Superior temporal gyrus (tissue), 1 donor: ENCODE measurements at regions not wholly inside any gene's neighbourhood (a gene's known extent, or its start where the extent isn't known, plus 50 kb on each side); places are given as distances from the start of the nearest gene placed in this dataset.
A peak's percentile ranks its signal among the peaks of the same experiment; 100 is the strongest.

ENCODE experiments used
- DNase-seq: peaks from one replicate; pipeline ENCODE4 v3.0.0-alpha.2; 2016; ENCODE audit errors: extremely low spot score

DNA sequence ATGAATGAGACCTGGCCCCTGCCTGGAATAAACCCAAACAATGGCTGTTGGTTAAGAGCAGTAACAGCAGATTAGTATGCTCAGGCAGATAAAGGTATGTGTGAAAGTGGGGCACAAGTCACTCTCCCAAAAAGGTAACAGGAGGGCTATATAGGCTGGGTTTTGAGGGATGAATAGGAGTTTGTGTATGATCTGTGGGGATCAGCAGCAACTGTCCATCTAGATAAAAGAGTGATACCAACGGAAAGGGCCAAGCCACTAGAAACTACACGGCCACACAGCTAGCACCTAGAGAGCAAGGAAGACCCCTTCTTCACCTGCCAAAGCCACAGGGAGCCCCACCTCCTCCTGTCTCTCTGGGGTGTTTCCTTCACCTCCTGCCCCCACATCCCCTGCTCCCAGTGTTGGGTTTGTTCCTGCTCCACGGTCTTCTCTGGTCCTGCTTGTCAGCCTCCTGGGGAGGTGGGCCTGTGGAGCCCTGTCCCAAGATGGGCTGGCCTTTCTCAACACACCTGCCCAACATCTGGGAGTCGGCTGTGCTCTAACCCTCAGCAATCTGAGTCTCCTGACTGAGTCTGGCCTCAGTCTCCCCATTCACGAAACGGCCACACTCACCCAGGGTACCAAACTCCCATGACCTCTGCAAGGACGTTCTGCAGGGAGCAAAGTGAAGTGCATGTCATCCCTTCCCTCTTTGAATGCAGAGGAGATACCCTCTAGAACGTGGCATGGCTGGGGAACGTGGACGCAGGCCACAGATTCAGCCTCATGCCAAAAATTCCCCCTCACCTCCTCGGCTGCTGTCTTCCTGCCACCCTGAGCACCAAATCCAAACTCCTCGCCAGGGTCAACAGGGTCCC, 108.2 kb downstream of the NCOR2 start:
- no peak for DNase-seq

- DNase-seq, result no peak
These were observed 109.0 kb downstream of the NCOR2 start for GRCh38 chr12:124458220-124458991.

DNA sequence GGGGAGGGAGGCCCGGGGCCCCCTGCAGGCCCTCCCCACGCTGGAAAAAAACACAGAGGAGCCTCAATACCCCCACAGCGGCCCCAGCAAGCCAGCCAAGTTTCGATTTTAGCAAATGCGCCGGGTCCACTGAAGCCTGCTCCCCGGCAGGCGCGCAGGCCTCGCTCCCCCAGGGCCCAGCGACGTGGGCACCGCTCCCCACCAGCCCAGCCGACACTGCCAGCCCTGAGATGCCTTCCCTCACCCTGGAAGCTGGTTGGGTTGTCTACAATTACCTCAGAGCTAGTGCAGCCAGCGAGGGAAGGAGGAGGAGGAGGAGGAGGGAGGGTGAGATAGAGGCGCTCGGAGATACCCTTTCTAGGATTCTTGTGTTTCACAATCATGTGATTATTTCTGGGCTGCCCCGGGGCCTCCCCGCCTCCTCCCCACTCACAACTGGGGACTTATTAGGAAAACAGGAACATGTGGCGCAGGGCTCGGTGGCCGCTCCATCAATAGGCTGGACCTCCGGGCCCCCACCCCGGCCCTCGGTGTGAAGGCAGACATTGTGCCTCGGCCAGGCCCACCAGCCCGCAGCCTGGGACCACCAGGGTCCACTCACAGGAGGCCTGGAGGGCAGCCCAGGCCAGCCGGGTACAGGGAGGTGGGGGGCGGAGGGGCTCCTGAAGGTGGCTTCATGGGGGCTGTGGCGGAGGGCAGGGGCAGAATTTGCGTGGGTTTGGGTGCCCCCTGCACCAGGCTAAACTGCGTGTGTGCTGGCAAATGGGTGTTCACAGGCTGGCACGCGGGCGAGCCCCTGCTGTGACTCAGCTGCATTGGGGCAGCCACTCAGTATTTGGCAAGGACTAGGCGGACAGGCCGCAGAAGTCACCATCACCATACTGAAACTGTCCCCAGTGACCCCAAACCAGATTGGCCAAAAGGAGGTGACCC, 109.9 kb downstream of the NCOR2 start:
- peak; percentile 80 for DNase-seq

DNA sequence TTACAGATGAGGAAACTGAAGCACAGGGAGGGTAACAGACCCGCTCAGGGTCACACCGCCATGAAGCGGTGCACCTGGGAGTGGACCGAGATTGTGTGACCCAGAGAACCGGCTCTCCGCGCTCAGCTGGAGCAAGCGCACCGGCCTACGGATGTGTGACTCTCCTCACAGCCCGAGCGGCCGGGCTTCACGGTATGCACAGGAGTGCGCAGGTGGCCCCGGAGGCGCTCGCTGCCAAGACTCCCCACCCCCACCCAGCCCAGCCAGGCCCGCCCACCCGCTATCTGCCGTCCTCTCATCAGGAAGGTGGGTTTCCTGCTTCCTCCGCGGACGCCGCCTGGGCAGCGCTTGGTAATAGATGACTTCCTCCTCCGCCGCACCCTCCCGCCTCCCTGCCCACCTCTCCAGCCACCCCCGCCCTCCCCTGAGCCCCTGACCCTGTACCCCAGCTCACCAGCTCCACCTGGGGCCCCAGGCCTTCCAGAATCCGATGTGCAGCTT, 110.7 kb downstream of the NCOR2 start:
- no peak for DNase-seq

DNA sequence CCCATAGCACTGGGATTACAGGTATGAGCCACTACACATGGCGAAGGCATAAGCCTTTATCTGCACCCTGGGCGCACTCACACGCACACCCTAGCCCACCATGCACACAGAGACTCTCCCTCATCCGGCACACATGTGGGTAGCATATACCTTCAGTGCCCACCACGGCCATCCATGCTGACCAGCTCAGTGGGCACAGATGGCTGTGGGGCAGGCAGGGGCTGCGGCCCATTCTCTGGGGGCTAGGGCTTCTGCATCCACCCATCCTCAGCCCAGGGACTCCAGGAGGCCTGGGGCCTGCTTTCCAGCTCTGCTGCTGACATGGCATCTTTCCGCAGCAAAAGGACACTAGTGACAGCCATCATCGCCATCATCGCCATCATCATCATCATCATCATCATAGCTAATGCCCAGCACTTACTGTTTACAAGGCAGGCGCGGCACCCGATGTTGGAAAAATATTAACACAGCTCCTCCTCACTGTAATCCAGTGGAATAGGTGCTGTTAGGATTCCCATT, 111.2 kb downstream of the NCOR2 start:
- no peak for DNase-seq

DNA sequence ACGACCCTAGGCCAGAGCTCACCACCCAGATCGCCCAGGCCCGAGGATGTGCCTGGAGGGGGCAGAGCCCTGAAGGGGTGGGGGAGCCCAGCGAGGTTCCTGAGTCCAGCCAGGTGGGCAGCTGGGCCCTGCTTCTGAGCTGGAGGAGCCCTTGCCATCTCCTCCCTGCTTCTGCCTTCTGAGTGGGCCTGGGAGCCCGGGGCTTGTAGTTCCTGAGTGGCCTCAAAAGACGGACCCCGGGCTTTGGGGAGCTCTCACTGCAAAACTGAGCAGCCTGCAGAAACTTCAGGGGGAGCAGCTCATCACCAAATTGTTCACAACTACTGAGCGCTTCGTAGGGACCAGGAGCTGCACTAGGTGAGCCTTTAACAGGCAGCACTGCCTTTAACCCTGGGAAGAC, 112.1 kb downstream of the NCOR2 start:
- no peak for DNase-seq

DNA sequence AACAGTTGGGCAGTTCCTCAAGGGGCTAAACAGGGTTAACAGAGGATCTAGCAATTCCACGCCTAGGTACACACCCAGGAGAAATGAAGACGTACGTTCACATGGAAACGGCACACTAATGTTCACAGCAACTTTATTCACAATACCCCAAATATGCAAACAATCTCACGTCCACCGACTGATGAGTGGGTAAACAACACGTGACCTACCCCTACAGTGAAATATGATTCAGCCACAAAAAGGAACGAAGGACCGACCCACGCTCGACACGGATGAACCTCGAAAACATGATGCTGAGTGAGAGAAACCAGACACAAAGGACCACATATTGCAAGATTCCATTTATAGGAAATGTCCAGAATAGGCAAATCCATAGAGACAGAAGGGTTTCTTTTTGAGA, 112.7 kb downstream of the NCOR2 start:
- DNase-seq, result no peak

GRCh38 chr12:124454352-124454725, 113.1 kb downstream of the NCOR2 start:
- no peak for DNase-seq

DNA sequence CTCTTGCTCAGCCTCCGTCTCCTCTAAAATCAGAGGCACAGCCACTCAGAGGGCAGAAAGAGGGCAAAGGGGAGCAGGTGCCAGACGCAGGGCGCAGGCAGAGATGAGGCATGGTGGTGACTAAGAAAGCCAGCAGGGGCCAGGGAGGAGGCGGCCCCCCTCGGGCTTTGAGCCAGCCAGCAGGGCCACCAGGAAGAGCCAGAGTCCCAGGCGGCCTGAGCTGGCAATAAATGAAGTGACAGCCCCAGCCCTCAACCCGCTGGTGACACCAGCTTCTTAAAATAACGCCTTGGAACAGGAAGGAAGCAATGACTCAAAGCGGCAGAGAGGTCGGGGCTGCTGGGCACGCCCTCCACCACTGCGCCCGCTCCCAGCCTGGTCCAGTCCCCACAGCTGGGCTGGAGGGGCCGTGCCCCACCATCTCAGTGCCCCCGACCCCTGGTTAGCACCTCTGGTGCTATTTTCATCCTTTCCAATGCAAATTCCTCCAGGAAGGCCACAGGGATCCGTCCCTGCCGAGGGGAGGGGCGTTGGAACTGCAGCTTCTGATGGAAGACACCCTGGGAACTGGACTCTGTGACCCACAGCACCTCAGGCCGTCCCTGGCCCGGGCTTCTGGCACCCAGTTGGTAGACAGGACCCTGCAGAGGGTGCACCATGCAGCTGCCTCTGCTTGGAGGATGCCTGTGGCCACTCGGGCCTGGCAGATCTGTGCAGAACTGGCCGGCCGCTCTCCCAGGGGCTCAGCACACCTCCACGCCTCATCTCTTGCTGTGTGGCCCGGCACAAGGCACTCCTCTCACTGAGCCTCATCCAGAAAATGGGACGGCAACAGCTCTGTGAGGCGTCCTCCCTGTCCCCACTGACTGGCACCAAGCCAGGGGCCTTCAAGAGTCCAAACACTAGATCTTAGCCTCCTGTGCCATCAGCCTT, 113.7 kb downstream of the NCOR2 start:
- no peak for DNase-seq

DNA sequence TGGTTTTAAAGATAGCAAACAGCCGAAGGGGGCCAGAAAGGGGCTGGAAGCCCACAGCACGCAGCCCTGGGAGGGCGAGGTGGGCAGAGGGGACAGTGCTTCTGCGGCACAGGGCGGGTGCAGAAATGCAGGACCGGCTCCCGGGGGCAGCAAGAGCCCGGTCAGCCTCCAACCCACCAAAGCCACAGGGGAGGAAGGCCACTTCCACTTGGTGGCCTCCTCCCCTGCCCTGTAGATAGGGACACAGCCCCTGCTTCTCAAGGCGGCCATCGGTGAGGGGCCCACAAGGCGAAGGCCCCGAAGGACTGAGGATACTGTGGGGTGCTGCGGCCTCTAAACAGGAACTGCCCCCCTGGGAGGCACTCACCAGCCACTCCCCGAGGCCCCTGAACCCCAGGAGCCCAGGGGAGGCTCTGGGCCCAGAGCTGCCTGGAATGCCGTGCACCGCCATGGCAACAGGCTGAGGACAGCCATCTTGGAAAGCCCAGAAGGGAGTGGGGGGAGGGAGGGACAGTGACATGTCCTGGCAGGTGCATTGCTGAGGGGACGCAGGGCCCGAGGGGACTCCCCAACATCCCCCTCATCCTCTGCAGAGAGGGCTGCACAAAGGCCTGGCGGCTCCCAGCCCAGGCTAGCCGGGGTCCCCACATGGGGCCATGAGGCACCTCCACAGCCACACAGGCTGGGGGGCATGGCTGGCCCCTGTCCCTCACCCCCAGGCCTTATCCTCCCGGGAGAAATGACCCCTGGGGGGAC, 114.7 kb downstream of the NCOR2 start:
- DNase-seq, result no peak

- DNase-seq, result no peak
These were observed 115.7 kb downstream of the NCOR2 start for GRCh38 chr12:124451637-124452243.

DNA sequence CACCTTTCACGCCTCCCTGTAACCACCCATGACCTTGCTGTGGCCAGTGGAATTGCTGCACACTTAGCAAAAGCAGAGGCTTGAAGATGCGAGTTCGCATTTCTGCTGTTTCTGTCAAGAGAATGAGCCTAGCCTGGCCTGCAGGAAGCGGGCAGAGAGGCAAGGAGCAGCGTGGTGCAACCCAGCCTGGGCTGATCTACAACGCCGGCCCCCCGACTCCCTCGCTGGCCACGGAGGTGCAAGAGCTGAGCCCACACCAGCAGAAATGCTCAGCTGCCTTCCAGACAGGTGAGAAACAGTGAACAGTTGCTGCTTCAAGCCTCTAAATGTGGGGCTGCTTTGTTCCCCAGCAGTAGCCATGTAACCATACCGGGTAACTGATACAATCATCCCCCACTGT, 116.4 kb downstream of the NCOR2 start:
- DNase-seq, result no peak

- no peak for DNase-seq
These were observed 117.0 kb downstream of the NCOR2 start for GRCh38 chr12:124450376-124450750.

DNA sequence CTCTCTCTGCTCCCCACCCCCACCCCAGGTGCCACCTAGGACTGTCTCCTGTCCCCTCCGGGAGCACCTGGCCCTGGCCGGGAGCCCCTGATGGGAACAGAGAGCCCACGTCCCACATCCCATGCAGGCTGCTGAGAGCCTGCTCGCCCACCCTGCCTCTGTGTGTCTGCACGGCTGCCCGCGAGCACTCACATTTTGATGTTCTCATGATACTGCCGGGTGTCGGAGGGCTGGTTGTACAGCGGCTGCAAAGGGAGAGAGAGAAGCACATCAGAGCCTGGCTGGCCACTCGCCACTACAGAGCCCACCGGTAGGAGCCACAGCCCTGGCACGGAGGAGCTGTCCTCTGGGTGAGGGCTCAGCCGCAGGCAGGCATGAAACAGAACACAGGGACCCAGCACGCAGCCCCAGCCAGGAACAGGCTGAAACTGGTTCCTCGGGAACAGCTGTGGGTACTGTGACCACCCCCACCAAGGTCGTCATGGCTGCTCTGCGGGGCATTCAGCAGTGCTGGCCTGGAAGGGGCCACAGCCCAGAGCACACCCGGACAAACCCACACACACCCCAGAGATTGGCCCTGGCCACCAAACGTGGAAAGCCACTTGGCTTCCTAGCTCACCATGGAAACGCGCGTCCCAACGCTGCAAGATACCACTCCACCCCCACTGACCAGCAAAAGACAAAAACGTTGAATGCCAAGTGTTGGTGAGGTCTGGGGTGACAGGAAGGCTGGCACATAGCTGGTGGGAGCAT, 117.6 kb downstream of the NCOR2 start:
- no peak for DNase-seq

DNA sequence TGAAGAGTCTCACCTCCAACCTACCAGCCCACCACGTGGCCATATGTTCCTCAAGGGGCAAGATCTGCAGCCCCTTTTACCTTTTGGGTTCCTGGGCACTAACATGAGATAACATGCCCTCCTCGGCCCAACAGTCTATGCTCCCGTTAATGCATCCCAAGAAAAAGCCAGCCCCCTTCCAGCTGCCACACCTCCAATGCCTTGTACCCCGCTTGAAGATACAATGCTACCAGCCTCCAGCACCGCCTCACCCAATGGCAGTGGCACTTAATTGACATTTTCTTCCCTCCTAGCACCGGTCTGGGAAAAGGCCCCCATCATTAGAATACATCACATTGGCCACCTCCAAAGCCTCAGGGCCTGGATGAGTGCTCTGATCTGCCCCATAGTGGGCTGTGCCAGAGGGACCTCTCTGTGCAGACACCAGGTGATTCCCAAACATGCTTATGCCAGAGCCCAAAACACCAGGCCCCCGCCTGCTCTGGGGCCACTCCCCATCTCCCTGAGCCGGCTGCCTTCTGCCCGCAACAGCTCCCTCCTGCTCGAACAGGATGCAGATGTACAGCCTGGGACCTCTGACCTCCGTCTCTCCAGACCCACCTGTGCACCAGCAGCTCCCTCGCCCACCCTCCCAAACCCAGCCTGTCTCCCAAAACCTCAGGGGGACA, 118.3 kb downstream of the NCOR2 start:
- DNase-seq, result no peak

- no peak for DNase-seq
These were observed 119.0 kb downstream of the NCOR2 start for GRCh38 chr12:124448241-124448954.

DNA sequence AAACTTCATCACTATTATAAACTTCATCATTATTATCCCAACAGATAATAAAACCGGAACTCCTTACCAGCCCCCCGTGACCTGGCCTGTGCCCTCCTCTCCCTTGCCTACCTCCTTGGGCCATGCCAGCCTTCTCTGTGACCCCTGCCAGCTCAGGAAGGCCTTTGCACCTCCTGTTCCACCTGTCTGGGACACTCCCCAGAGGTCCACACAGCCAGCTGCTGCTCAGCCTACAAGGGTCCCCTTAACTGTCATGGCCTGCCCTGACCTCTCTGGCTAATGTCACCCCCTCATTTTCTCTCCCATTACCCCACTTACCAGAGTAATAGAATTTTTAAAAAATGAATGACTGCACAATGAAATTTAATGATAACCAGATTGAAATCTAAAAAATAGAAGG, 121.0 kb downstream of the NCOR2 start:
- DNase-seq, result no peak
